Astrocyte (in vitro differentiated cells and primary cell): ENCODE measurements at regions not wholly inside any gene's neighbourhood (a gene's known extent, or its start where the extent isn't known, plus 50 kb on each side); places are given as distances from the start of the nearest gene placed in this dataset.

Experiments used
- CTCF ChIP-seq: IDR thresholded peaks from 2 replicates; pipeline ENCODE4 v1.5.1; 2011; ENCODE audit warnings: low read depth, mild to moderate bottlenecking, inconsistent platforms, low read length, moderate library complexity; ENCODE audit not compliant: insufficient read depth
- EZH2 ChIP-seq: IDR thresholded peaks from 2 replicates; pipeline ENCODE4 v1.6.1; 2012; ENCODE audit warnings: mild to moderate bottlenecking, low read length, inconsistent platforms; ENCODE audit not compliant: insufficient read depth

- TF ChIP-seq CTCF = no peak
- no peak for TF ChIP-seq EZH2
These were observed 400.4 kb downstream of the OSTF1 start for GRCh38 chr9:75488719-75489110.
